Fibroblast of villous mesenchyme (primary cell): ENCODE measurements at regions not wholly inside any gene's neighbourhood (a gene's known extent, or its start where the extent isn't known, plus 50 kb on each side); places are given as distances from the start of the nearest gene placed in this dataset.

Experiments
- DNase-seq: peaks from one replicate; pipeline ENCODE4 v3.0.0-alpha.2; 2010; ENCODE audit warnings: low read depth
- H3K4me3 ChIP-seq: 2 replicates; pipeline ENCODE4 v1.5.1; 2011; ENCODE audit warnings: low read depth, mild to moderate bottlenecking, low read length
- CTCF ChIP-seq: IDR thresholded peaks from 2 replicates; pipeline ENCODE4 v1.5.1; 2012; ENCODE audit warnings: low read depth, mild to moderate bottlenecking, low read length; ENCODE audit not compliant: insufficient read depth

GRCh38 chr2:215205787-215206186 lies 67.4 kb upstream of the ABCA12 start:
- DNase-seq, result no peak
- no peak for TF ChIP-seq CTCF
- no peak overlapping the region for H3K4me3 ChIP-seq

GRCh38 chr2:215191477-215191876 lies 53.1 kb upstream of the ABCA12 start:
- TF ChIP-seq CTCF, result no peak
- DNase-seq, result no peak
- H3K4me3 ChIP-seq, result no peak overlapping the region

- H3K4me3 ChIP-seq, result no peak overlapping the region
These were observed 52.2 kb upstream of the ABCA12 start for GRCh38 chr2:215190588-215190987.

GRCh38 chr2:215189393-215189792 lies 51.0 kb upstream of the ABCA12 start:
- TF ChIP-seq CTCF, result no peak

More at GRCh38 chr2:215190588-215190987, 52.2 kb upstream of the ABCA12 start:
- TF ChIP-seq CTCF, result no peak
- DNase-seq, result no peak

More at GRCh38 chr2:215189393-215189792, 51.0 kb upstream of the ABCA12 start:
- DNase-seq, result no peak
- no peak overlapping the region for H3K4me3 ChIP-seq
